T-helper 2 cell (primary cell): ENCODE measurements at regions not wholly inside any gene's neighbourhood (a gene's known extent, or its start where the extent isn't known, plus 50 kb on each side); places are given as distances from the start of the nearest gene placed in this dataset.
"Not testable (repeated sequence)": the region's sequence is repeated elsewhere in the genome, so short reads cannot be mapped to it uniquely, and the experiment has no call there.

ENCODE experiments used
- DNase-seq, 5 experiments: peaks; one replicate each; pipeline versions ENCODE4 v3.0.0 to v3.0.0-alpha.2; 2012 to 2022

- DNase-seq, result not testable (repeated sequence)
These were observed 57.4 kb downstream of the FTHL17 start for GRCh38 chrX:31014474-31014873.

DNA sequence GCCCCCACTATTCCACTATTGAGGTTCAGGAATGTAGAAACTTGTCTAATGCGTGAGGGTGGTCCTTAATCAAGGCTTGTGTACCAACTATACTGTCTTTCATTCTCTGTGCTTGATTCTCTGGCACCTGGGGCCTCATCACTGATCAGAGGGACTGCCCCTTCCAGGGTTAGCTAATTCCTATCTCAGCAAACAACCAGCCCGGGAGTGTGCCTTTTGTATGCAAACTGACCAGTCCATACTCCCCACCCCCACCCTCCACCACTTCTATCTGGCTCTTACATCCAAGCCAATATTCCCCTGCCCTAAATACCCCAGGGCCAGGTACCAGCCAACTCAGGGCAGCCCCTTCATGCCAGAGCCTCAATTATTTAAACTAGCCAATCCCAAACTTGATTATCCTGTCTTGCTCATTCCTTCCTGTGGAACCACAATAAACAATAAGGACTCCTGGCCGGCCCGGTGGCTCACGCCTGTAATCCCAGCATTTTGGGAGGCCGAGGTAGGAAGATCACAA is 59.3 kb downstream of the FTHL17 start:
- no peak for DNase-seq

- DNase-seq, result no peak
These were observed 64.5 kb downstream of the FTHL17 start for GRCh38 chrX:31007321-31007720.

DNA sequence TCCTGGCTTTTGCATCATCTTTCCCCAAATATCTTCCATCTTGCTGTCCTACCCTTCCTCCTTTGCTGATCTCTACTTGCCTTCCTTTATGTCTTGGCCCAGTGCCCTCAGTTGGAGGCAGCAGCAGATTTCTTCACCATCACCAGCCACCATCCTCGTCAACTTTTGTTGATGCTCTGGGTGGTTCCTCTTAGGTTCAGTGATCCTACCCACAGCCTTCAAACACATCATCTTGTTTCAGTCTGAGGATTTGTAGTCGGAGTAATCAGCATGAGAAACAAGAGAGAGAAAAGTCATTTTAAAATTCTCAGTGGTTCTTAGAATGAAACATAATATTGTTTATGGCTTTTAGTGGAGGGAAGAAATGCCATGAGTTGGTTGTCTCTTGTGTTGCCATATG is 65.8 kb downstream of the FTHL17 start:
- peak in 1 of 5 experiments; percentile 48 for DNase-seq

DNA sequence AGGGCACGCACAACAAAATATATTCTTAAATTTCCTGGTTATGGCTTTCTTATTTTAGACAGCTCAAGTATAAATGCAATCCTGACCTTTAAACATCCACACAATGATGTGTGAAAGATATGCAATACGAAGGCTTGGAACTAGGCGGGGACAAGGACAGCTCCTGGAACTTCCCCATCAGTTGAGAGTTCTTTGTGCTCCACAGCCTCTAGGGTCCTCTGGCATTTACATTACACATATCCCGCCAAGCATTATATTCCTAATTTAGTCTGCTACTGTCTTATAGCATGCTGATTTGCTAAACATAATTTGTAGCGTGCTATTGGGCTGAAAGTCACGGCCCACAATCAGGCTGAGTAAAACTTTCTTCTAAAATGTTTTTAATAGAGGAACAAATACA is 74.4 kb downstream of the FTHL17 start:
- DNase-seq, result no peak

DNA sequence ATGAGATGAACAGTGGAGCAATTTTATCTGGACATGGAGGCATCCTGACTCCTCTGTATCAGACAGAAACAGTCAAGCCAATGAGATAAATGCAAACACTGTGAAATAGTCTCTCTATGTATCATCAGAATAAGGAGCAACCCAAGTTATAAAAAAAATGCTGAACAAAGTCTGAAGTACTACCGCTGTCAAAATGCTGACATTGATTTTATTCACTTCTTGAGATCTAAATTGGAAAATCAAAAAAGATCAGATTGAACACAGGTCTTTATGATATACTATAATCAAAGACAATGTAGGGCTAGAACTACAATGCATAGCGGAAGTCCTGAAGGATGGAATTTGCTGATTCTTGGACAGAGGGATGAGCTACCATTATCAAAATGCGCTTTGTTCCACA is 76.1 kb downstream of the FTHL17 start:
- DNase-seq, result no peak

- DNase-seq, result peak in 1 of 5 experiments; percentile 71
These were observed 76.7 kb downstream of the FTHL17 start for GRCh38 chrX:30995060-30995700.

- DNase-seq, result not testable (repeated sequence)
These were observed 77.8 kb downstream of the FTHL17 start for GRCh38 chrX:30994018-30994417.

- DNase-seq, result peak in 1 of 5 experiments; percentile 76
These were observed 79.4 kb downstream of the FTHL17 start for GRCh38 chrX:30992381-30992904.

DNA sequence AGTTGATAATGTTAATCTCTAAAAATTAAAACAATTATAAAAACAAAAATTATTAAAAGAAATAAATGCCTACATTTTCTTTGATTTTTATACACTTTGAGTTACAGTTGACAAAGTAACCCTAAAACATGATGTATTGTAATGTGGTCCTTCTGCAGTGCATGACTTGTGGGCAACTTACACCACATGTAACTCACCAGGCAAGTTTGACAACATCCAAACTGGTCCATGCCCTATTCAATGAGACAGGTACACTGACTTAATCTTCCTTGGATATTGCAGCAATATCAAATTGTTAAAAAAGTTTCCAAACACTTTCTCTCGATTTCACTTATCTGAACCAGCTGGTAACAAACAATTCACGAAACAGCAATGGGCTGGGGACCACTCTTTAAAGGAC is 81.5 kb downstream of the FTHL17 start:
- no peak for DNase-seq

DNA sequence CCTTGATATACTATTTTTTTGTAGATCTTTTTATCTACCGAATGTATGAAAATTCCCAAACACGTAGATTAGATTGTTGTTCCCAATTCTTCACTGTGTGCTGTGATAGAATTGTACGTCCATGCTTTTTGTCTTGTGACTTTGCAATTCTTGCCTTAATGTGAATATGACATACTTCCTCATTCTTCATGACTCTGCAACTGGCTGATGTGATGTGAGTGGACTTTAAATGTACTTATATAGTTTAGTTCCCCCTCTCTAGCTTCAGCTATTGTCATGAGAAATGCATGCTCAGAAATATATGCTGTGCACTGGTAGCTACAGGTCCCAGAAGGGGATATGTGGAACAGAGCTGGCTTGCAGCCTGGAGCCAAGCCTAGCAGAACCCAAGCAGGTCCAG is 89.4 kb downstream of the FTHL17 start:
- no peak for DNase-seq

DNA sequence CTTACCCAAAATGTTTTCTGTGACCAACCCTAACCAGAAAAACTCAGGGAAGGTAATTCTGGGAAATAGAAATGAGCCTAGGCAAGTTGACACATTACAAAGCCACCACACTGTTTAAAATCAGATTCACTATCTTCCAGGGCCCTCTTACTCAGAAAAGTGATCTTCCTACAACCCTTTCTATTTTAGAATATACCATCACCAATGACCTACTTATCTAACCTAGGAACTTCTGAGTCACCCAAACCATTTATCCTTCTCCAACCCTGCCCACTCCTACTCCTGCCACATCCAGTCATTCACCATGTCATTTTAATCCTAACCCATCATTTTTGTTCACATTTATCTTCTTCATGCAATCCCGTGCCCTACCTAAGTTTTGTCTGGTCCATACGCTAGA is 89.9 kb downstream of the FTHL17 start:
- no peak for DNase-seq

- no peak for DNase-seq
These were observed 90.2 kb upstream of the TAB3 start for GRCh38 chrX:30979271-30979670.

GRCh38 chrX:30975467-30975866 is 86.4 kb upstream of the TAB3 start:
- DNase-seq, result no peak

- peak in 1 of 5 experiments; percentile 38 for DNase-seq
These were observed 84.9 kb upstream of the TAB3 start for GRCh38 chrX:30973784-30974427.

- peak in 2 of 5 experiments; percentile 3 to 61 for DNase-seq
These were observed 82.9 kb upstream of the TAB3 start for GRCh38 chrX:30971774-30972603.

DNA sequence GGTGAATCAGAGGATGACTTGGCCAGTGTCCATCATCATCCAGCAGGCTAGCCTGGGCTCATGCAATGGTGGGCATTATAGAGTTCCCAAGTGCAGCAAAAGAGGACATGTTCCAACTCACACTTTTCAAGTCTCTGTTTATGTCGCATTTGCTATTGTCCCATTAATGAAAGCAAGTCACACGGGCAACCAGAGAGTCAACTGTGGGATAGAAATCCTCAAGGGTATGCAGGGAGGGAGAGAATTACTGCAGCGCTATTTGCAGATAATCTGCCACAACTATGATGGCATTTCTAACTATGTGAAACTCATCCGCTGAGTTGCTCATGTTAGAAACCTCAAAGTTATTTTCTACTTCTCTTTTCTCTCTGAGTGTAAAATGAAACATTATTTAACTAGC is 78.5 kb upstream of the TAB3 start:
- no peak for DNase-seq

GRCh38 chrX:30965767-30966166 is 76.7 kb upstream of the TAB3 start:
- DNase-seq, result no peak

DNA sequence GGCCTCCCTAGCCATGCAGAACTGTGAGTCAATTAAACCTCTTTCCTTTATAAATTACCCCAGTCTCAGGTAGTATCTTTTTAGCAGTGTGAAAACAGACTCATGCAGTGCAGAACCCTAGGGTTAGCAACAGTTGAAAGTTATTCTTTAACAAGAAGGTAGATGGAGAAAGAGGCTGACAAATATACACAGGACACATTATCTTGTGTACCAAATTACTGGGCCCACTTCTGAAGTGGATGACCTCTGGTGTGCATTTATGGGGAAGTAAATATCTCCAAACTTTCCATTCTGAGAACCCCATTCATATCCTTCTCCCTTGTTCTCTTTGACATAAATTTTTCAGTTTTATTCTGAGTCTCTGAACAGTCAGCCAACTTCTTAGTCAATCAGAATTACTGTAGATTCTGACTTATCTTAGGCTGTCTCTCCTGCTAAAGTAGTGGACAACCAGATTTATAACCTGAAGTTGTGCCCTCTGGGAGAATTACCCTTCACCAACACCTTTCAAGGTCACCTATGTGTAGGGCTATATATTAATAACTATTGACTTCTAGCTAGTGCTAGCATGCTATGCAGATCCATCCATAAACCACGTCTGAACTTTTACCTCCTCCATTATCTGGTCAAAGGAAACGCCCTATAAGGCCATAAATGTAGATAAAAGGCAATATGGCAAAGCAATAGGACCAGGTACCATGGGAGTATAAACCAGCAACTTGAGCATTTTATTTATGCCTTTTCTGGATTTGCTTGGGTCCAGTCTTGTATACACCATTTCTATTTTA is 72.5 kb upstream of the TAB3 start:
- DNase-seq, result no peak

- DNase-seq, result no peak
These were observed 68.7 kb upstream of the TAB3 start for GRCh38 chrX:30957753-30958152.

GRCh38 chrX:30955687-30956086 is 66.6 kb upstream of the TAB3 start:
- DNase-seq, result no peak

- DNase-seq, result no peak
These were observed 61.9 kb upstream of the TAB3 start for GRCh38 chrX:30951003-30951402.
